ENCODE measurements at regions not wholly inside any gene's neighbourhood (a gene's known extent, or its start where the extent isn't known, plus 50 kb on each side); places are given as distances from the start of the nearest gene placed in this dataset.
"Not testable (repeated sequence)": the region's sequence is repeated elsewhere in the genome, so short reads cannot be mapped to it uniquely, and the experiment has no call there.

DNA sequence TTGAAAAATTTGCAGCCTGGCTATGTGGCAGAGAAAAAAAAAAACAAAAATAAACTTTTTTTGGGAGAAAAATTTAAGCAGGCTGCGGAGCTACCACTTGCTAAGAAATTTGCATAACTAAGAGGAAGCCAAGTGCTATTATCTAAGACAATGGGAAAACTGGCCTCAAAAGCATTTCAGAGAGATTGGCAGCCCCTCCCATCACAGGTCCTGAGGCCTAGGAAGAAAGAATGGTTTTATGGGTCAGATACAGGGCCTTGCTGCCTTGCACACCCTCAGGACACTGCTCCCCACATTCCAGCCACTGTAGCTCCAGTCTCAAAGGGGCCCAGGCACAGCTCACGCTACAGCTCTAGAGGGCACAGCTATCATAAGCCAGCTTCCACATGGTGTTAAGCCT is 777.9 kb downstream of the TENT5A start:
- no peak for DNase-seq

DNA sequence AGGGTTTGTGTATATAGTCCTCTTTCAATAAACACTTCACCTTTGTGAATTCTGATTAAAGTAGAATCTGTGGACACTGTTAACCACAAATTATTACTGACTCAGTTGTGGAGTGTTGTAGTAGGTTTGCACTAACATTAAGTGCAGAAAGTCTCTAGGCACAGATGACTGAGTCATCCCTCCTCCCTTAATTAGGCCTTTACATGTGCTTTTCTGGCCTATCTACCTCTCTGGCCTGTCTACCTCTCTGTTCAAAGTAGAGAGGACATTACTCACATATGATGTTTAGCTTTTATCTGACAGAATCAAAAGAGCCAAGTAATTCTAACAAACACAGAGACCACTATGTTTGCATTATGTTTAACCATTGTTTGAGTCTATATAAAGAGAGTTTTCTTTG is 783.0 kb downstream of the TENT5A start:
- no peak for DNase-seq

DNA sequence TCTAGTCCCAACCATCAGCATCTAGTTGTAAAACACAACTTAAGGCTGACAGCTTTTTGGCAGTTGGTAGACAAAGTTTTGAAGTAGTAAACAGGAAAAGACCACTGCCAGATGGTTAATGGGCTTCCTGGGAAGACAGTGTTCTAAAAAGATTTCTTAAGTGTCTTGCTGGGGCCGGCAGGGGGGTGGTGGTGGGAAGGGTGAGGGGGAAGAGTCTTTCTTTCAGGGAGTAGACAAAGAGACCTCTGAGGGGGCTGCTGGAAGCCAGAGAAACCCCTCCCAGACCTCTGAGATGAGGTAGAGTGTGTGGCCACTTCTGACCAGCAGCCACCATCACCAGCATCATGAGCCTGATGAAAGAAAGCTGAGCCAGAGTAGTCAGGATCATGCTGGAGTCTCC is 784.9 kb downstream of the TENT5A start:
- DNase-seq, result no peak

DNA sequence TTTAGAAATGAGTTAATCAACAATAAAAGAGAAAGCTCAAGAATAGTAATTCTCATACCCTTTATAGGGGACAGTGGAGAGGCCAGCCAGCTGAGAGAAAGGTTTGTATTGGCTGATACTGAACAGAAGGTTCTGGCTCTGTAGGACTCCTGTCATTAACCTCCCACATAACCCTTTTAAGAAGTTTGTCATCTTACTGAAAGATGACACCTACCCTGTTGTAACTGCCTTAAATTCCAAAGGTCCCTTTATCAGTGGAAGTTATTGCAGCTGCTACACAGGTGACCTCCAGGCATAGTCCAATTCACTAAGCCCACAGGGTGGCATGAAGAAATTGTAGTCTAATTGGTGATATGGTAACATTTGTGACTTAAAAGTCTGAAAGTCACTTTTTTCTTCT is 790.1 kb downstream of the TENT5A start:
- no peak for DNase-seq

DNA sequence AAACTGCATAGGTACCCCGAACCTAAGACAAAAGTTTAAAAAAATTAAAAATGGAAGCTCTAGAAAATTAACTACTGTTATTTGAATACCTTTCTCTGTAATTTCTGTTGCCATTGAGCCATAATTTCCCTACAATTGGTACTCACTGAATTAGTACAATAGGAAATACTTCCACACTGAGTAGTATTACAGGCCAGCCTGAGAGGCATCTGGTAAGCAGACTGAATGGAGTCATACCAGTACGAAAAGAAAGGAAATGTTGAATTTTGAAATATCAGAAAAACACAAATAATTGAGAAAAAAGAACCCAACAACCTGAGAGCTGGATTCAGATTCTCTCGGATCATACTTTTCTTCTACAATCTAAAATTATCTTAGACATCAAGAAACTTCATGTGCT is 791.3 kb downstream of the TENT5A start:
- DNase-seq, result no peak

DNA sequence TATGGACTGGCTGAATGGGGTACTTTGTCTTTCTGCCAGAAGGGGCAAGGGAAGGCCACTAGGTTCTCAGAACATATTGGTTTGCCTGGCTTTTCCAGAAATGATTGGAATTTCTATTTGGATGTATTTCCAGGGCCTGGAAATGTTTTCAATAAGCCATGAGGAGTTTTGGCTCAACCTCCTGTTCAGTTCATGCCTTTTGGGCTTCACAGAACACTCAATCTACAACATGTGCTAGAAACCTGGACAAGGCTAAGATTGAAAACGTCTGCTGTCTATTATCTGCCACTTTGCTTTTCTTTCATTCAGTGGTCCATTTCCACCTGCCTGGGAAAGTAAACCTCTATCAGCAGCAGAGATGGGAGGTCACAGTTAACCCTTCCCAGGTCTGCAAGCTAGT is 793.4 kb downstream of the TENT5A start:
- DNase-seq, result no peak

DNA sequence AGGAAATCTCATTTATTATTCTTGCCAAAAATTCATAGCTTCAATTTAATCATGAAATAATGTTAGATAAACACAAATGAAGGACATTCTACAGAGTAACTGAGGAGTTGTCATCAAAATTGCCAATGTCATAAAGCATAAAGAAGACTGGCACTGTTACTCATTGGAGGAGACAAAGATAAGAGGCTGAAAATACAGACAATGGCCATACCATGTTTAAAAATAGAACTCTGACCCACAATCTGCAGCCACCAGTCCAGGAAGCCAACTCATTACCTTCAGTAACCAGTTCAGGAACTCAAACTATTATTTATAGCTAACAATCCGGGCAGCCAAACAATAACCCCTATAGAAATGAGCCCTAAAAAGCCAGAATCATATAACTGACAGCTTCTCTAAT is 795.6 kb downstream of the TENT5A start:
- no peak for DNase-seq

DNA sequence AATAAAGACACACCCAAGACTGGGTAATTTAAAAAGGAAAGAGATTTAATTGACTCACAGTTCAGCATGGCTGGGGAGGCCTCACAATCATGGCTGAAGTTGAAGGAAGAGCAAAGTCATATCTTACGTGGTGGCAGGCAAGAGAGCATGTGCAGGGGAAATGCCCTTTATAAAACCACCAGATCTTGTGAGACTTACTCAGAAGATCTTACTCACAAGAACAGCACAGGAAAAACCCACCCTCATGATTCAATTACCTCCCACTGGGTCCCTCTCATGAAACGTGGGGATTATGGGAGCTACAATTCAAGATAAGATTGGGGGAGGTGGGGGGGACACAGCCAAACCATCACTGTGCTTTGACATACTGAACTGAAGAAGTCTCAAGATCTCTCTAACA is 800.0 kb downstream of the TENT5A start:
- DNase-seq, result not testable (repeated sequence)

DNA sequence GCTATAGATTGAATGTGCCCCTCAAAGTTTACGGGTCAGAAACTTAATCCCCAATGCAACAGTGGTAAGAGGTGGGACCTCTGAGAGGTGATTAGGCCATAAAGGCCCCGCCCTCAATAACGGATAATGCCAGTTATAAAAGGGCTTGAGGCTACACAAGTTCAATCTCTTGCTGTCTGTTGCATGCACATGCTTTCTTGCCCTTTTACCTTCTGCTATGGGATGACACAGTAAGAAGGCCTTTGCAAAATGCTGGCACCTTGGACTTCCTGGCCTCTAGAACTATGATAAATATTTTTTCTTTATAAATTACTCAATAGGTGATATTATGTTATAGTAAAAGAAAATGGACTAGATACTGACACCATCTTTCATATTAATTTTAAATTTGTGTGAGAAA is 806.1 kb downstream of the TENT5A start:
- DNase-seq, result no peak

DNA sequence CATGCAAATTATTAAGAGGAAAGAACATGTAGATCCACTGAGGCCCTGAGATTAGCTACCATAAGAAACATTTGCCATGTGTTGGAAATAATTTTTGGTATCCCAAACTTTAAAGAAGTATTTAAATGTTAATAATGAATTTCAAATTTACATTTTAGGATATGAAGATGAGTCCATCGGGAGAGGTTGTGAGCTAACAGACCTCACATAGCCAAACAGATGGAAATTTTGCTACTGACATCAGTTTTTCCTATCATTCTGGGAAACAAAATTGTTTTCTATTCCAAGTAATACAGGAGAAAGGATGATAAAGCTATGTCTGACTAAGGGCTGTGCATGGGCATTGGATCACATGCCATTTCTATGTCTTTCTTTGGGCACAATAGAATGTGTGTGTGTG is 809.6 kb downstream of the TENT5A start:
- DNase-seq, result no peak

DNA sequence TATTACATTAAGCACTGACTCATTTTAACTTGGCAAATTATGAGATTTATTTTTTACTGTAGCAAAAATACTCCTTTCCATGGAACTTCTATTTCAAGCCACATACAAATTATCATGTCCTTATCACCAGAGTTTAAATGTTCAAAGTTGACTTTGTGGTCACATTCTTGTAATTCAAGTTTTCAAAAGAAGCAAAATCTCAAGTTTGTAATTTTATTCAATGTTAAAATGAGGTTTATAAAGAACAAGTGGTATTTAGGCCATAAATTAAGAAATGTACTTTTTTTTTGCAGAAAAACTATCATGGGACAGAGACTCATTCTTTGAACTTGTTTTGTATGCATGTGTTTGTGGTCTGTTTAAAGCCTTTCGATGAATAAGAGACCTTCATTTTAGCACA is 811.5 kb downstream of the TENT5A start:
- DNase-seq, result no peak

DNA sequence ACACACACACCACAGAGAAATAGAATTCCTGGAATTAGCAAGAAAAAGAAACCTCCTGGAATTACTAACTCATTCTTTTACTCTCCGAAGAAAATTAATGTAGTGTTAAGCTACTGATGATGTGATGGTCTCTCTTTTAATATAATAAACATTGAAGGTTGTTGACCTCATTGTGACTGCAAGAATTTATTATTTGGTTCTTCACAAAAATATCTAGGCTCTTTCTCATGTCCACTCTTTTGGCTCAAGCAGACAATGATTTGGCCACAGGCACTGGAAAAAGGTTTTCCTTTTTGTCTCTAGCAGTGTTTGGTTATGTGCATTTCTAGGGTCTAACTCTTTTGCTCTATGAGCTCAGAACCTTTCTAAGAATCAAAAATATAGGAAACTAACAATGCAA is 811.9 kb downstream of the TENT5A start:
- no peak for DNase-seq

DNA sequence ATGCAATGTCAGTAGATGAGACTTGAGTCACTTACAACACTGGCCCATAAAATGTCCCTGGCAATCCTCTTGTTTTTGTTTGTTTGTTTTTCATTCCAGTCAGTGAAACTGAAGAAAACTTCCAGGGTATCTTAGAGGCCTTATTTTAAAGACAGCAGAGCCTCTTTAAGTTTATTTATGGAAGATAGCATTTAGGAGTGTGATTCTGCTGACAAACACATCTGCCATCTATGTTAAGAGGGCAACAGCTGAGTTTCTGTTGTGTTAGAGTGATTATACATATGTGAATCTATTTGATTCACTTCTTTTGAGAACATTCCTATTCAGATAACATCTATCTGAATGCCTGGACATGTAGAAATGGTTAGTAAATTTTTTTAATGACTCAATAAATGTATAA is 812.6 kb downstream of the TENT5A start:
- DNase-seq, result no peak

DNA sequence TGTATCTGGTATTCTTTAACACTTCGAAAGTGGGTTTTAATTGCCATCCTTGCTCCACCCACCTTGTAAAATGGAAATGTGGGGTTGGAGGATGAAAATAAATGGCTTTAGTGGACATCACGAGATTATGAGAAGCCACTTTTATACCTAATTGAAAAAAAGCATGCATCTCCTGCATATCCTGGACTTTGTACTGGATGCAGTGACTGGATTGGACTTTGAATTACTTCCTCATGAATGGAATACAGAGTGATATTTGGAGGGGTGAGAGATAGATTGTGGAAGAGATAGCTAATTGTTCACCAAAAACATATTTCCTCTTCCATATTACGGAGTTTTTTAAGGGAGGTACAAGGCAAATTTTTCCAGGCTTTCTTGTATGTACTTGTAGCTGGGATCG is 813.0 kb downstream of the TENT5A start:
- DNase-seq, result no peak

DNA sequence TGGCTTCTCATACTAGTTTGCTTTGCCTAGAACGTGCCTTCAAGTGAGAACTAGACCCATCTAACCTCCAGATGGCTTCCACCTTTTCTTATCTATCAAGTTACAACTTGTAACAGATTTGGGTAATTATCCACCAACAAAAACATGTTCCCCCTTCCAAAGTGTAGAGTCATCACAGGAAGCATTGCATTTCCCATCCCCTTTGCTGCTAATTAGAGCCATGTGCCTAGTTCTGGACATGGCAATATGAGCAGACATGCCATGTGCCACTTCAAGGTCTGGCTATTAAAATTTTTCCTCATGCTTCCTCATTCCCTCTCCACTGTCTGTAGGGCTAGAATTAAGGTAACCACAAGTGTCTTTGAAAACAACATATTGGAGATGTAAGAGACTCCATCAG is 814.4 kb downstream of the TENT5A start:
- DNase-seq, result no peak

DNA sequence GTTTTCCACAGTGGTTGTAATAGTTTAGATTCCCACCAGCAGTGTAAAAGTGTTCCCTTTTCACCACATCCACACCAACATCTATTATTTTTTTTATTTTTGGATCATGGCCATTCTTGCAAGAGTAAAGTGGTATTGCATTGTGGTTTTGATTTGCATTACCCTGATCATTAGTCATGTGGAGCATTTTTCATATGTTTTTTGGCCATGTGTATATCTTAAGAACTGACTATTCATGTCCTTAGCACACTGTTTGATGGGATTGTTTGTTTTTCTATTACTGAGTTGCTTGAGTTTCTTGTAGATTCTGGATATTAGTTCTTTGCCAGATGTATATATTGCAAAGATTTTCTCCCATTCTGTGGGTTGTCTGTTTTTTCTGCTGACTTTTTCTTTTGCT is 820.1 kb downstream of the TENT5A start:
- DNase-seq, result no peak

DNA sequence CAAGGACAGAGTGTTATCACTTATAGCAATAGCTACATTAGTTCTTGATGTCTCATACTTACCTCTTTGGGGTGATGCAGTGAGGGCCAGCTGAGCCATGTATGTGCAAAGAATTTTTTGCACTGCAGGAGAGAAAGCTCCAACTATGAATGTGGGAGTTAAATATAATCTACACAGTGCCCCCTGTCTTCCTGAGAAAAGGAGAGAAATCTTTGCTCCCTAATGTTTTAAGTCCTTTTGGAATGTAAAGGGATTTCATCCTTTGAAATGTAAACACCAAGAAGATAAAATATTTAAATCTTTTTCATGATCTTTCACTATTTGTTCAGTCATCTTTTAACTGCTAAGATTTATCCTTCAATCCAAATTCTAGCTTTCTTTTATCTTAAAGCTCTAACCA is 822.1 kb downstream of the TENT5A start:
- DNase-seq, result no peak

DNA sequence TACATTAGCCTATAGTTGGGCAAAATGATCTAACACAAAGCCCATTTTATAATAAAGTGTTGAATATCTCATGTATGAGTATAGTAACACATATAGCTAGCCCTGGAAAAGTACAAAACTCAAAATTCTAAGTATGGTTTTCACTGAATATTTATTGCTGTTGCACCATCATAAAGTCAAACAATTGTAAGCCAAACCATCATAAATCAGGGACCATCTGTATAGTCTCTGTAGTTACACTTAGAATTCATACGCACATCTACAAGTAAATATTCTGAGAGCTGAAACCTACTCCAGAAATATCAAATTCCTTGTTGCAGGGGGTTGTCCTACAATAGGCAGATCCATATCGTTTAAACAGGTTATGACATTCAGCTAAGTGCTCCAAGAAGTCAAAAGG is 817.3 kb downstream of the BCKDHB start:
- no peak for DNase-seq

DNA sequence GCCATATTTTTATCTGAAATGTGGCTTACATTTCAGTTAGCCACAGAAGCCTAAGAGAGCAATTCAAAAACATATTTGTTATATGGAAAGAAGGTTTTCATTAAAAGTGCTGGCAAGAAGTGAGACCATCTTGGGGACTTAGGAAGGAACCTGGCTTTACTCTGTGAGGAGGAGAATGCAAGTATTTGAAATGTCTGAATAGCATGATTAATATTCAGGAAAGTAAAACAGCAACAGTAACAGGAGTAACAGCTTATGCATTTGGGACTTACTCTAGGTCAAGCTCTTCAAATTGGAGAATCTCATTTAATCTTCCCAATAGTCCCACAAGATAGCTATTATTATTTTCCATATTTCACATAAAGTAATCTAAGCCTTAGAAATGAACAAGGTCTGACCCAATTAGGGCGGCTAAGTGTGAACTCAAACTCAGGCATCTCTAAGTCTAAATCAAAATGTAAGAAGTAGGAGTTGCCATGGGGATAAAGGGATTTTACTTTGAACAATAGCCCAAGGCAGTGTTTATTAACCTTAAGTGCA is 816.5 kb downstream of the BCKDHB start:
- DNase-seq, result no peak

DNA sequence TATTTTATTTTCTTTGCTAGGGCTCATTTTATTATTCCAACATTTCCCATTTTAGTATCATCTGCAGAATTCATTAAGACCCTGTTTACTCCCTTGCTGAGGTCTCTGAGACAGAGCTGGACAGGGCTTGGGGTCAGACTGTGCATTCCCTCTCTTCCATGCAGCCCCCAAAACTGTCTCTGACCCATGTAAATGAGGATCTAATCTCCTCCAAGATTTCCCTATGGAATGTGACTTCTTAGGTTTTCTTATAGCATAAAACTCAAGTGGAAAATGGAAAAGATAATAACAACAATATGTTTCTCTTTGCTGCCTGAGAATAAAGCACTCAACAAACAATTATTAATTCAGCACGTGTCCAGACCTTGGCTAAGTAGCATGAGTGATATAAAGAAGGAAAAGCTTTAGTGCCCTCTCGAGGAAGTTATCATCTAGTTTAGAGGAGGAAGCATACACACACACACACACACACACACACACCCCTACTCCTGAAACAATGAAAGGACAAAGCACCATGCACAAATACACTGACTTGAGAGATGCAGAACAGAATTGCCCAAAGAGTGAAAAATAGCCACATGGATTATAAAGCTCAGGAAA is 815.5 kb downstream of the BCKDHB start:
- DNase-seq, result no peak

DNA sequence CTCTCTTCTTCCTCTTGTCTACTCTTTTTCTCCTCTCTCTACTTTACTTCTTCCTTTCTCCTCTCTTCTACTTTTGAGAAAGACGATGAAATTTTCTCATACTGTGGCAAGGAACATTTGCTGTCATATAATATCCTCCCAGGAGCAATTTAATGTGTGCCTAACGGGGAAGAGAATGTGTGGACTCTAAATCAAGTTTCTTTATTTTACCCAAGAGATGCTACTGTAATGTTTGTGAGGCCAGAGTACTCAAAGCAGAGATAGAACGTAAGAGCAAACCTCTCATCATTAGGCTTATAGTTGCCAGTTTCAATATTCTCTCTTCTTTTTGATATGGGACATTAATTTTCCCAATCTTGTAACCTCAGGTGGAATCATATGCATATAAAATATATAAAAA is 801.4 kb downstream of the BCKDHB start:
- no peak for DNase-seq

DNA sequence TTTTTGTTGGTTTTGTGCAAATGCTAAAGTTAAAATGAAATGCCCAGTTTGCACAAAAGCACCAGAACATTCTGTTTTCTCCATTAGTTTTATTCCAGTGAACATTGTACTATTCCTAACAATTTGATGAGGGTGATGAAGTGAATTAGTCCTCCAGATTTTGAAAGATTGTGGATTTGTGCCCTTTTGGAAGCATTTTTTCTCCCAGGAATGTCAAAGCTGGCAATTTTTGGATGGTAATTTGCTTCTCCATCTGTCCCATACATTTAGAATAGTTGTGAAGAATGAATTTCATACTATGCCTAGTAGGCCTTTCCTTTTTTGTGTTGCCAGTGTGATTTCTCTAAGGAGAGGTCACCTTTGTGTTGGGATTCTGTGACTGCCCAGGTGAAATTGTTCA is 797.2 kb downstream of the BCKDHB start:
- no peak for DNase-seq

DNA sequence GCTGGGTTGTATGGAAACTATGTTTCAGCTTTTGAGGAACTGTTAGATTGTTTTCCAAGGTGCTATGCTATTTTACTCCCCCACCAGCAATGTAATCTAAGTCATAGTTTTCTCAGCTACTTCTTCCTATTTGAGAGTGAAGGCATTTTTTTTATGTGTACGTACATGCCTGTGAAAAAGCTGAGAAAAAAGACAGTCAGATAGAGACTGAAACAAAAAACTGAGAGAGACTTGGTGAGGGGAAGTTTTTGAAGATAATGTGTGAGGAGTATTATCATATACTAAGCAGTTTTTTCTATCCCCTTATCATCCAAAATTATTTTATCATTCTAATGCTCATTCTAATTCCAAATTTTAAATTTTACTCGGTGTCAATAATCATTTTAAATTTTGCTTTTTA is 780.0 kb downstream of the BCKDHB start:
- DNase-seq, result no peak

DNA sequence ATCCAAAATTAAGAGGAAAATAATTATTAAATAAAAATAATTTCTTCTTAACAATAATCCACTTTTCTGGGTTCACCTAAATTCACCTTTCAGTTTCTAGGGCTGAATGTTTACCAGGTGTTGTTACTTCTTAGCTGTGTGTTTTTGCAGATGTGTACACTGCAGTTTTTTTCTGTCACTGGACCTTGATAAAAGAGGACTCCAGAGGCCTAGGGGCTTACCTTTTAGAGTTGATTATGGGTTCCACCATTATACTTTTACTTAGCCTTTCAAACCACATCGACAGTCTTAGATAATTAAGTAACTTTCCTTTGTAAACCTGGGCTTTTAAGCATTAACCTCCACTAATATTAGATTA is 766.5 kb downstream of the BCKDHB start:
- no peak for DNase-seq

DNA sequence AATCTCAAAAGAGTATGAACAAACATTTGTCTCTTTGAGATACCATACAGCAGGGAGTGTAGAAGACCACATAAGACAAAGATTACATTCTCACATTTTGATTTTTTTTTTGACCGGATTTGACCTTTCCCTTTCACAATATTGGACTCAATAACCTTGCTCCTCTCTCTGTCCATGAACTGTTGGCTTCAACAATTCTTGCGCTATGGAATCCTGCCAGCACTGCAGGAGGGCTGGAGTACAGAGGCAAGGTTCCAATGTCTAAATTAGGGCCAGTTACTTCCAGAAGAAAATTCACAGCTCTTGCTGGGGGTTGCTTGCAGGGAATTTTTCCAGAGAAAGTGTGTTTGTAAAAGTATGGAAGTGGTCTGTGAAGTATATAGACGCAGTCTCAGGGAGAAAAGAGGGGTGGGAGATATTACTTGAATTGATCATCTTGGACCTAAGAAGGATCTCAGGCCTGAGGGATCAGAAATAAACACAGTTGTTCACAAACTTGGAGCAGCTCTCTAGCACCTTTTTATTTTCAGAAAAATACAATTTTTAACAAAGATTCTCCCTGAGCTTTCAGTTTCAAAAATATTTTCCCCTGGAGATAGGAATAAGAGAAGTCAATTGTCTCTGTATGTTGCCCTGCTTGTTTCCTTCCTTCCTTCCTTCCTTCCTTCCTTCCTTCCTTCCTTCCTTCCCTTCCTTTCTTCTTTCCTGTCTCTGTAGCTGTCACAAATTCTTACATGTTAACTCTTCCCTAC is 765.9 kb downstream of the BCKDHB start:
- DNase-seq, result no peak

All from inflammatory macrophage treated with lipopolysaccharide for 4 hours (primary cell).